SKM-1 treated with dmso at 0.1 percent for 144 hours (cell line): ENCODE measurements at regions not wholly inside any gene's neighbourhood (a gene's known extent, or its start where the extent isn't known, plus 50 kb on each side); places are given as distances from the start of the nearest gene placed in this dataset.

Source experiments
- DNase-seq: peaks from one replicate; lab custom pipeline; 2025; ENCODE audit not compliant: unreplicated experiment; lab: John Stamatoyannopoulos, UW

- DNase-seq, result peak; percentile 22
Measured at GRCh38 chrX:20527558-20528011, 260.9 kb upstream of the RPS6KA3 start.

DNA sequence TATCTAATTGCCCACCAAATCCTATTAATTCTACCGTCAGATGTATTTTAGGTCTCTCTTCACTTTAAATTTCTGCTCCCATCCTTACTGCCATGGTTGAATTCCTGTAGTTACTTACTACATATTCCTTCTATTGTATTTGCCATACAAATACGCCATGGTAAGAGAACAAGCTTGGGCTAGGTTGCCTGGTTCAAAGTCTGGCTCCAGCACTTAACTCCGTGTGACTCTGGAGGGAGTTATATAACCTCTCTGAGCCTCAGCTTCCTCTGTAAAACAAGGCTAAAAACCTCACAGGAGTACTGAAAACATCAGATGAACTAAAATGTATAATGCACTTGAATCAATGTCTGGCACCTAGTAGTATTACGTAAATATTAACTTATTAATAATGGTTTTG is 260.3 kb upstream of the RPS6KA3 start:
- DNase-seq, result no peak

DNA sequence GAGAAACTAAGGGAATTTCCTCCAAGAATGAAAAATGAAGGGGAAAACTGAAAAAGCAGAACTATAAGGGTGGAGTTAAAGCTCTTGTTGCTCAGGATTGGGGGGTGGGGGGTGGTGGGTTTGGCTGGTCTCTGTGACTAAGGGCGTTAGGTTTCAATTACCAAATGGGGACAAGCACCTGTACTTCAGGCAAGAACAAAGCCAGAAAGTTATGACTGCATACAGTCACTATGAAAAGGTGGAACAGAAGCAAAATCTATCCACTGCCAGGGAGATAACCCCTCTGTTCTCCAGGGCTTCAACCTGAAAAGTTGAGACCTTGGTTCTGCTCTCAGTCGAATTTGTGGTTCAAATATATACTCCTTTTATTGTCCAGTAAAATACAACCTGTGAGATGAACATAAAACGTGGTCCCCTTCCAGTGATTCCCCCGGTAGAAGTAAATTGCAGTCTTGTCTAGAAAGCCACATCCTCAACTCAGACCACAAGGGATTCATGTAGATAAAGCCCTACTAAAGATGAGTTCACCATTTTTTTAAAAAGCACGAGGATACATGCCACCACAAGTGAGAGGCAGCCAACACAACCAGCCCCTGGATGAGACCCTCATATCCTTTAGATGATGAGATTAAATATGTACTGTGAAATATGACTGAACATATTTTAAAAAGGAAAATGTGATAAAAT is 257.1 kb upstream of the RPS6KA3 start:
- DNase-seq, result no peak

DNA sequence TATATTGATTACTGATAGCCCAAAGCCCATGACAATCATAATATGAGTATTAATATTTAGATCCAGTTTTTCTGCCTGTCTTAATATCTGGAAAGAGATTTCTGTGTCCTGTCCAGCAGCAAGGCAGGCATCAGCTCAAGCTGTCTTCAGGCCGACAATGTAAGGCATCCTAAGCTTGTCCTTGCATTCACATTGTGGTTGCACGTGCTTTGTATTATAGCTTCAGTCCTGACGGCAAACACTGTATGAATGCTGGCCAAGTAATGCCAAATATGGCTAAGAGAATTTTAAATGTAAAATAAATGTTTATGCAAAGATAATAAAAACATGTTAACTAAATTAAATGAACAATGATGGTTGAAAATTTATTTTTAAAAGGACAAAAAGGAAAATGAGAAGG is 255.7 kb upstream of the RPS6KA3 start:
- DNase-seq, result no peak

DNA sequence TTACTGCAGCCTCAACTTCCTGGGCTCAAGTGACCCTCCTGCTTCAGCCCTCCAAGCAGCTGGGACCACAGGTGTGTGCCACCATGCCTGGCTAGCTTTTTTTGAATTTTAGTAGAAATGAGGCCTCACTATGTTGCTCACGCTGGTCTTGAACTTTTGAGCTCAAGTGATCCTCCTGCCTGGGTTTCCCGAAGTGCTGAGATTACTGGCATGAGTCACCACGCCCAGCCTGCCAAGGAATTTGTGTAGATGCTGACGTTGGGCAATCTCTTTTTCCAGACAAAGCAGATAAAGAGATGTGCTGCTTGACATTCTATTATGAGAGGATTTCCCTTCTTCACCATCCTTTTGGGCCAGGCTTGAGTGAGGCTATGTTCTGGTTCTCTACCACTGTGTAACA is 254.5 kb upstream of the RPS6KA3 start:
- no peak for DNase-seq

DNA sequence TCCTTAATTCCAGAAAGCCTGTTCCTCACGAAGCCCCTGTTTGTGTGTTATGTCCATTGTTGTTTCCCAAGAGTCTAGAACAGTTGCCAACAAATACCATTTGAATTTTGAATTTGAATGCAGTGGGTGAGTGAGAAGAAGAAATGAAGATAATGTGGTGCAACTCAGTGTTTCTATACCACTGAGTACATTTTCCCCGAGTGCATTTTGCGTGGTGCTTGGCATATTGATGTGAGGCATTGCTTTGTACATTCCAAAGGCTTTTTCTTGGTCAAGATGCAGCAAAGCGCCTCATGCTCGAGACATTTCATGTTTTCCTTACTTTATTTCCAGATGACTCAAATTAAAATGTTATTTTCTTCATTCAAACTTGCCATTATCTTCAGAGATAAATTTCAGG is 253.1 kb upstream of the RPS6KA3 start:
- no peak for DNase-seq

- DNase-seq, result no peak
Measured at GRCh38 chrX:20519146-20519545, 252.4 kb upstream of the RPS6KA3 start.

GRCh38 chrX:20517565-20517964 is 250.9 kb upstream of the RPS6KA3 start:
- DNase-seq, result no peak

DNA sequence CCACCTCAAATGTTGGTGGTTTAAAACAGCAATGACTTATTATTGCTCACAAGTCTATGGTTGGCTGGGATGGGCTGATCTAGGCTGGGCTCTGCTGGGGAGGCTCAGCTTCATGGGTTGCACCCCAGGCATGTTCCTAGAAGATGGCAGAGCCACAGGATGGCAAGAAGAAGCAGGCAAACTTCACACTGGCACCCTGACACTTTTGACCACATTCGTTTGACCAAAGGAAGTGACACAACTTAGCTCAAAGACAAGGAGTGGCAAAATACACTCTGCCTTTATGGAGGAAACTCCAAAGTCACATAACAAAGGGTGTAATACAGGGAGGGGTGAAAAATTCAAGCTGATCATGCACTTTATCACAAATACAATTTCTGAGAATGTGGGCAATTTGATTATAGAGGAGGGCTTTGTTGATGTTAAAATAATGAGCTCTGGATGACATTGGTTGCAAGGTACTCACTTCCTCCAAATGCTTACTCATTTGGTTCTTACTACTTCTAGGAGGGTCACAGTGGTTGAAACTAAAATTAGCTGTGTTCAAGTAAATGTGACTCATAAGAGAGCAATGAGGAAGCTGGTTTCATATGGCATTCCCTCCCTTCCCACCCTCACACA is 249.2 kb upstream of the RPS6KA3 start:
- DNase-seq, result peak; percentile 84

DNA sequence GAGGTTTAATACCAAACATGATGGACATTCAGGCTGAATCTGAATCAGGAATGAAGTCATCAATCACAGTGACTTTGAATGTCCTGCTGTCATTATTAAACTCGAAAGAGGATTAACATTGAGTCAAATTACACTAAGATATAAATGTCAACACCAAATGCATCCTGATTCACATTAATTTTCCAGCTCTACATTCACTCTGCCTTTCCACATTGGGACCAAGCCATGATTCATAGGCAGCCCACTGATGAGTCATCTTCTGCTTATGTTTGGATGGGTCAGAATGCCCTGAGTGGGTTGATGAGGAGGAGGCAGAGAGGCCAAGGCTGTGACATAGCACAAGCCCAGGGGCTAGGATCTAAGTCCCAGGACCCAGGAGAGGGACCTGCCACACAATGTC is 247.6 kb upstream of the RPS6KA3 start:
- no peak for DNase-seq

DNA sequence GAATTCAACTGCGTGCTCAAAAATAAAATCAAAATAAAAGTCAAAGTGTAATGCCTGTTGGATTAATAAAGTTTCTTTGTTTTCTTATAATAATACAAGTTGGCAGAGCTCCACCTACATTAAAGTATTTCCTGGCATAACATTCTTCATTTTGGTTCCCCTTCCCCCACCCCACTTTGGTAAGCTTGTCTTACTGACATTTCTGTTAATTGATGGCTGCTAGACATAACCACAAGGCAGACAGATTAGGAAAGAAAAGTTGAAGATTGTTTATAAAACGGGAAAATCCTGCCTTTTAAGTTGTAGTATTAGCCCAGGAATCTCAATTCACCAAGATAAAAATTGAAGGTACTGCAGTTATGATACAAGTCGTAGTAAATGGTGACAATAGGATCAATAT is 246.5 kb upstream of the RPS6KA3 start:
- DNase-seq, result no peak

GRCh38 chrX:20511792-20512191 is 245.1 kb upstream of the RPS6KA3 start:
- DNase-seq, result no peak

- DNase-seq, result no peak
Measured at GRCh38 chrX:20507901-20508620, 241.4 kb upstream of the RPS6KA3 start.

GRCh38 chrX:20506739-20507138 is 240.0 kb upstream of the RPS6KA3 start:
- no peak for DNase-seq

DNA sequence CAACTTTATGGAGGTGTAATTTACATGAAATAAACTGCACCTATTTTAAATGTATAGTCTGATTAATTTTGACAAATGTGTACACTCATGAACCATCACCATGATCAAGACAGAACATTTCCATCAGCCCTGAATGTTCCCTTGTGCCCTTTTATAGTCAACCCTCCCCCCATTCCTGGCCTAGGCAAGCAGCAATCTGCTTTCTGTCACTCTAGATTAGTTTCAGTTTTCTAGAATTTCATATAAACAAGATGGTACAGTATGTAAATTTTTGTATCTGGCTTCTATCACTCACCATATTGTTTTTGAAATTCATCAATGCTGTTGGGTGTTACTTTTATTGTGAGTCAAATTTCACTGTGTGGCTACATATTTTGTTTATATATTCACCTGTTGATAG is 234.2 kb upstream of the RPS6KA3 start:
- DNase-seq, result no peak

GRCh38 chrX:20500171-20500865 is 233.6 kb upstream of the RPS6KA3 start:
- DNase-seq, result no peak

GRCh38 chrX:20499763-20500162 is 233.1 kb upstream of the RPS6KA3 start:
- no peak for DNase-seq

- DNase-seq, result no peak
Measured at GRCh38 chrX:20498851-20499635, 232.3 kb upstream of the RPS6KA3 start.

DNA sequence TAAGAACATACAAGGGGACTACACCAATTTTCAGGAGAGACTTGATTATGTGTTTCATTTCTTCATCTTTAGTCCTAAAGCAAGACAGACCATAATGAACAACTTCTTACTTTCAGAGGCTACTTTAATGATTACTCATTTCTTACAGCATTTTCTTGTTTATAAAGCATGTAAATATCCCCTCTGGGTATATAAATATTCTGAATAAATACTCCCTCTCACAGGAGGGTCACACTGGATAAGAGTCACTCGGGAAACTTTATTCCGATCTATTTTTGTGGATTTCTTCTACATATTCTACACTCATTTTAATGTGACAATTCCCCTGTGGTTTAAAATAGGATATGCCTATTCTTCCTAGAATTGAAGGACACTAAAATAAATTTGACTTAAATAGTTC is 228.9 kb upstream of the RPS6KA3 start:
- no peak for DNase-seq

DNA sequence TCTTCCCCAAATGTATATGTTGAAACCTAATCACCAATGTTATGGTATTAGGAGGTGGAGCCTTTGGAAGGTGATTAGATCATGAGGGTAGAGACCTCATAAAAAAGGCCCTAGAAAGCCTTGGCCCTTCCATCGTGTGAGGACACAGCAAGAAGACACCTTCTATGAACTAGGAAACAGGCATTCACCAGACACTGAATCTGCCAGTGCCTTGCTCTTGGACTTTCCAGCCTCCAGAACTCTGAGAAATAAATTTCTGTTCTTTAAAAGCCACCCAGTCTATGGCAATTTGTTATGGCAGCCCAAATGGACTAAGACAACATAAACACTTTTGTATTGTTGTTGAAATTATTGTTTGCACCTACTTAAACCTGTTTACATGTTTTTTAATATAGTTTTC is 221.8 kb upstream of the RPS6KA3 start:
- no peak for DNase-seq

DNA sequence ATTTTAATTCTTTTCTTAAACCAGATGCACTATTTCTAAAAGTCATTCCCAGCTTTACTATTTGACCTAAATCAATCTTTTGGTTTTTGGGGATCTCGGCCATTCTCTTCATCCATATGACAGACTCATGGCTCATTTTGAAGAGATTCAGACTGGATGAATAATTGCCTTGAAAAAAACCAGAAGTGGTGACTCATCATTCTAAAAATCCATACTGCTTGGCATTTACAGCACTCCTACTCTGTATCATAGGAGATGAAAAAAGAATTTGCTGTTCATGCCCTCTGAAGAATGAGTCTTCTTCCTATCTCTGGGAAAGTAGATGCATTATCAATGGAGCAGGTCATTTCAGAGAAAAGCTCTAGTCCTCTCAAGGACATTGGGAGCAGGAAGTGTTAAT is 220.5 kb upstream of the RPS6KA3 start:
- no peak for DNase-seq
